SK-N-SH (cell line): ENCODE measurements at regions not wholly inside any gene's neighbourhood (a gene's known extent, or its start where the extent isn't known, plus 50 kb on each side); places are given as distances from the start of the nearest gene placed in this dataset.

Experiments
- CTCF ChIA-PET: fragments of 300-600, 350-600 bp; formaldehyde crosslinking; extraction: SDS; loops from one replicate; lab custom pipeline; 2021; lab: Yijun Ruan, JAX
- POLR2A ChIA-PET: fragments of 350-600 bp; sonication (Branson Sonifier 250); formaldehyde crosslinking; extraction: SDS; loops from one replicate; lab custom pipeline; 2020; ENCODE audit warnings: antibody characterized with exemption, inconsistent platforms; lab: Yijun Ruan, JAX
- DNase-seq: peaks from one replicate; pipeline ENCODE4 v3.0.0; 2012
- H2AFZ ChIP-seq: fragments of 200-600 bp; sonication (generic); 2 replicates; pipeline ENCODE4 v1.8.1; 2016; ENCODE audit warnings: antibody characterized with exemption, mild to moderate bottlenecking, low read depth
- H3F3A ChIP-seq: fragments of 200-600 bp; sonication (generic); replicated peaks from 2 replicates; pipeline ENCODE3; 2016; ENCODE audit warnings: antibody characterized with exemption, mild to moderate bottlenecking; ENCODE audit not compliant: insufficient read depth
- H3K27ac ChIP-seq, 2 experiments: fragments of 200-500 bp in 1 of 2; fragments of 200-600 bp in 1 of 2; sonication (Bioruptor generic) in 1 of 2; sonication (generic), shearing (Covaris generic) in 1 of 2; 2 replicates each; pipeline versions ENCODE4 v1.5.1 to v1.6.1; 2014 to 2016; ENCODE audit warnings: low read depth in 2 of 2, inconsistent platforms in 1 of 2, low read length in 1 of 2, mild to moderate bottlenecking in 1 of 2, mixed read lengths in 1 of 2
- H3K27me3 ChIP-seq: fragments of 200-600 bp; sonication (generic), shearing (Covaris generic); 2 replicates; pipeline ENCODE4 v1.6.1; 2016; ENCODE audit warnings: mixed run types; ENCODE audit not compliant: insufficient read depth
- H3K36me3 ChIP-seq, 2 experiments: fragments of 200-500 bp in 1 of 2; fragments of 200-600 bp in 1 of 2; sonication (Bioruptor generic) in 1 of 2; sonication (generic) in 1 of 2; replicated peaks in 1 of 2; 2 replicates each; pipeline versions ENCODE3 to v1.5.1; 2014 to 2016; ENCODE audit warnings: low read length in 1 of 2, mild to moderate bottlenecking in 1 of 2; ENCODE audit not compliant: insufficient read depth in 2 of 2, control insufficient read depth in 1 of 2
- H3K4me1 ChIP-seq, 2 experiments: fragments of 200-500 bp in 1 of 2; fragments of 200-600 bp in 1 of 2; sonication (Bioruptor generic) in 1 of 2; sonication (generic), shearing (Covaris generic) in 1 of 2; 2 replicates each; pipeline versions ENCODE4 v1.5.1 to v1.6.1; 2014 to 2016; ENCODE audit warnings: low read depth in 1 of 2, low read length in 1 of 2, mixed run types in 1 of 2; ENCODE audit not compliant: insufficient read depth in 2 of 2, control insufficient read depth in 1 of 2
- H3K4me2 ChIP-seq: fragments of 200-600 bp; sonication (generic), shearing (Covaris generic); 2 replicates; pipeline ENCODE4 v1.6.1; 2017; ENCODE audit warnings: mixed run types
- H3K4me3 ChIP-seq, 2 experiments: fragments of 200-500 bp in 1 of 2; fragments of 200-600 bp in 1 of 2; sonication (Bioruptor generic) in 1 of 2; sonication (generic), shearing (Covaris generic) in 1 of 2; 2 replicates each; pipeline versions ENCODE4 v1.5.1 to v1.8.1; 2014 to 2016; ENCODE audit warnings: low read depth in 2 of 2, inconsistent platforms in 1 of 2, low read length in 1 of 2, mild to moderate bottlenecking in 1 of 2, mixed read lengths in 1 of 2, moderate library complexity in 1 of 2
- H3K79me2 ChIP-seq: fragments of 200-600 bp; sonication (generic); 2 replicates; pipeline ENCODE4 v1.8.1; 2017; ENCODE audit warnings: mild to moderate bottlenecking; ENCODE audit not compliant: insufficient read depth
- H3K9ac ChIP-seq: fragments of 200-600 bp; sonication (generic); 2 replicates; pipeline ENCODE4 v1.6.1; 2017; ENCODE audit warnings: mixed run types
- H3K9me2 ChIP-seq: fragments of 200-600 bp; sonication (generic); 2 replicates; pipeline ENCODE4 v1.6.1; 2017; ENCODE audit warnings: mixed run types
- H3K9me3 ChIP-seq: fragments of 200-600 bp; sonication (generic); 2 replicates; pipeline ENCODE4 v1.6.1; 2017; ENCODE audit warnings: mixed run types, mild to moderate bottlenecking, moderate library complexity
- H4K20me1 ChIP-seq: fragments of 200-600 bp; sonication (generic); 2 replicates; pipeline ENCODE4 v1.6.1; 2017; ENCODE audit warnings: mild to moderate bottlenecking, mixed run types; ENCODE audit not compliant: insufficient read depth
- EP300 ChIP-seq, 2 experiments: IDR thresholded peaks; 2 replicates each; pipeline versions ENCODE4 v1.4.0 to v1.6.1; 2012; ENCODE audit warnings: borderline replicate concordance in 1 of 2, low read depth in 1 of 2, low read length in 1 of 2
- FOXJ3 ChIP-seq: sonication (generic); formaldehyde crosslinking; IDR thresholded peaks from 2 replicates; pipeline ENCODE4 v1.5.1; 2020; ENCODE audit warnings: mild to moderate bottlenecking, missing genetic modification reagents
- IRF3 ChIP-seq: fragments of 150-350 bp; IDR thresholded peaks from 2 replicates; pipeline ENCODE4 v1.6.1; 2016; ENCODE audit warnings: mild to moderate bottlenecking, low read depth, low read length
- MEF2A ChIP-seq: IDR thresholded peaks from 2 replicates; pipeline ENCODE4 v1.4.0; 2012; ENCODE audit warnings: low read depth, borderline replicate concordance
- MXI1 ChIP-seq: IDR thresholded peaks from 2 replicates; pipeline ENCODE4 v1.6.1; 2012; ENCODE audit warnings: mild to moderate bottlenecking, low read depth, low read length, improper control_type of control experiment
- NFIC ChIP-seq: IDR thresholded peaks from 2 replicates; pipeline ENCODE4 v1.4.0; 2012; ENCODE audit warnings: borderline replicate concordance
- PBX3 ChIP-seq: IDR thresholded peaks from 2 replicates; pipeline ENCODE4; 2012
- POLR2AphosphoS5 ChIP-seq: IDR thresholded peaks from 2 replicates; pipeline ENCODE4 v1.6.1; 2012; ENCODE audit warnings: low read depth, low read length
- RAD21 ChIP-seq: IDR thresholded peaks from 2 replicates; pipeline ENCODE4 v1.6.1; 2012; ENCODE audit warnings: mild to moderate bottlenecking, low read length
- RCOR1 ChIP-seq: fragments of 150-350 bp; IDR thresholded peaks from 2 replicates; pipeline ENCODE4 v1.6.1; 2017; ENCODE audit warnings: antibody characterized with exemption, low read length
- SIN3A ChIP-seq: IDR thresholded peaks from 2 replicates; pipeline ENCODE4 v1.6.1; 2012; ENCODE audit warnings: low read depth, mild to moderate bottlenecking, low read length, moderate library complexity, borderline replicate concordance
- TCF12 ChIP-seq: IDR thresholded peaks from 2 replicates; pipeline ENCODE4 v1.4.0; 2012
- whole genome bisulfite sequencing: methylation state at CpG from one replicate; pipeline ENCODE4 v1.1.6; 2017; ENCODE audit warnings: low lambda C conversion rate; 5-methylcytosine and 5-hydroxymethylcytosine counted together
- TF ChIP-seq, protein P1 (sequence below): IDR thresholded peaks from 2 replicates; pipeline ENCODE4 v1.4.0; 2012; ENCODE audit warnings: low read depth

- H2AFZ ChIP-seq = no peak overlapping the region
- TF ChIP-seq NFIC (no peak), TCF12 (peak; percentile 74), PBX3 (peak; percentile 38; the same call in 1 of the 2 replicates), EP300 (IDR thresholded peaks at IDR 0.05; ENCODE audit: borderline replicate concordance in 1 of 2, low read depth in 1 of 2, low read length in 1 of 2) (peak in 1 of 2 experiments; percentile 42; a peak in 1 of 4 replicates), MEF2A (peak; percentile 55; the same call in 1 of the 2 replicates)
- ChIA-PET POLR2A (no interaction called here), CTCF (no interaction called here)
- no peaks in the 10 kb centered on the region for H3K36me3 ChIP-seq
- peaks cover 4% of the 10 kb centered on the region; the same call in 1 of the 2 replicates for H3K9me3 ChIP-seq
- H3F3A ChIP-seq = no peaks in the 10 kb centered on the region
- H3K4me2 ChIP-seq = no peak overlapping the region
- H3K9me2 ChIP-seq = no peaks in the 10 kb centered on the region; the same call in 1 of the 2 replicates
- H3K4me3 ChIP-seq = no peak overlapping the region
- H3K27ac ChIP-seq = peak overlapping the region in 1 of 2 experiments; percentile 16; a peak in 1 of 4 replicates
- no peaks in the 10 kb centered on the region for H3K27me3 ChIP-seq
- H3K79me2 ChIP-seq = no peaks in the 10 kb centered on the region
- DNase-seq = no peak
- no peaks in the 10 kb centered on the region; a peak in 1 of 4 replicates for H3K4me1 ChIP-seq
- H4K20me1 ChIP-seq = no peaks in the 10 kb centered on the region
- WGBS = 35% methylated on average over 3 of the region's 3 CpGs
- no peak overlapping the region for H3K9ac ChIP-seq
These were observed 857.4 kb upstream of the CDH2 start for GRCh38 chr18:29034113-29034856.

DNA sequence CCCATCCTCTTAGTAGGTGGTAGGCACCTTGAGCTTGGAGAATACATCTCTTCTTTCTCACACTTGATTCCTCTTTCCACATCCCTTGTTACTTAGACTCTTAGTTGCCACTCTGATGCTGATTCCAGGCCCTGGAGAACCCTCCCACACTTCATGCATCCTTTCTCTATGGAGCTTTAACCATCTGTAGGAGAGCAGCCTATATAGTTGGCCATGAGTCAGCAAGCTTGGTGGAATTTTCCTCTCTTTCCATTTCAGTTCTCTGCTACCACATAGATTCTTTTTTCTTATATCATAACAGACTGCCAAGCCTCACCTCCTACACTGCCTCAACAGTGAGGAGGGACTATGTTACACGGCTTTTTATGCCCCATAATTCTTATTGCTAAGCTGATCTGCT lies 851.6 kb upstream of the CDH2 start:
- POLR2A ChIA-PET = no interaction called here
- no peaks in the 10 kb centered on the region for H3K27me3 ChIP-seq
- H3K4me2 ChIP-seq = no peak overlapping the region
- no peaks in the 10 kb centered on the region; the same call in 1 of the 2 replicates for H3K9me3 ChIP-seq
- no peaks in the 10 kb centered on the region for H3K9me2 ChIP-seq
- TF ChIP-seq FOXJ3 (CRISPR knock-in tag) (no peak), SIN3A (no peak), RCOR1 (no peak), IRF3 (no peak), RAD21 (no peak), POLR2AphosphoS5 (no peak), MXI1 (no peak)
- TF ChIP-seq, protein P1, sequence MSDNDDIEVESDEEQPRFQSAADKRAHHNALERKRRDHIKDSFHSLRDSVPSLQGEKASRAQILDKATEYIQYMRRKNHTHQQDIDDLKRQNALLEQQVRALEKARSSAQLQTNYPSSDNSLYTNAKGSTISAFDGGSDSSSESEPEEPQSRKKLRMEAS = no peak
- H3K4me1 ChIP-seq = no peaks in the 10 kb centered on the region; a peak in 1 of 4 replicates
- H3K27ac ChIP-seq = no peak overlapping the region
- whole genome bisulfite sequencing = 79% methylated on average over 1 of the region's 1 CpG
- no peak for DNase-seq
- CTCF ChIA-PET = no interaction called here
- H2AFZ ChIP-seq = no peak overlapping the region
- H3K79me2 ChIP-seq = no peaks in the 10 kb centered on the region
- H3F3A ChIP-seq = no peaks in the 10 kb centered on the region
- no peaks in the 10 kb centered on the region for H4K20me1 ChIP-seq
- H3K9ac ChIP-seq = no peak overlapping the region
- no peak overlapping the region for H3K4me3 ChIP-seq
- H3K36me3 ChIP-seq = no peaks in the 10 kb centered on the region
